H9 (cell line): ENCODE measurements at regions not wholly inside any gene's neighbourhood (a gene's known extent, or its start where the extent isn't known, plus 50 kb on each side); places are given as distances from the start of the nearest gene placed in this dataset.
A peak's percentile ranks its signal among the peaks of the same experiment; 100 is the strongest.

Source experiments
- DNase-seq: peaks from one replicate; pipeline ENCODE4 v3.0.0-alpha.2; 2017
- H2AFZ ChIP-seq: one replicate; pipeline ENCODE4 v1.6.1; 2013; ENCODE audit warnings: mild to moderate bottlenecking, low read length, control low read depth, moderate library complexity
- H2AK5ac ChIP-seq: 2 replicates; pipeline ENCODE4 v1.6.1; 2013; ENCODE audit warnings: low read length, control low read depth, mixed read lengths; ENCODE audit not compliant: insufficient read length
- H2BK120ac ChIP-seq: one replicate; pipeline ENCODE4 v1.6.1; 2013; ENCODE audit warnings: low read depth, mild to moderate bottlenecking, low read length, control low read depth, inconsistent platforms; ENCODE audit not compliant: poor library complexity, severe bottlenecking
- H2BK12ac ChIP-seq: 2 replicates; pipeline ENCODE4 v1.6.1; 2013; ENCODE audit warnings: low read length, control low read depth, mixed read lengths, low read depth; ENCODE audit not compliant: insufficient read length
- H2BK15ac ChIP-seq: 2 replicates; pipeline ENCODE4 v1.6.1; 2013; ENCODE audit warnings: low read depth, low read length, control low read depth
- H2BK20ac ChIP-seq: one replicate; pipeline ENCODE4 v1.6.1; 2013; ENCODE audit warnings: low read depth, mild to moderate bottlenecking, low read length, control low read depth, inconsistent platforms; ENCODE audit not compliant: poor library complexity, severe bottlenecking
- H2BK5ac ChIP-seq: 2 replicates; pipeline ENCODE4 v1.6.1; 2013; ENCODE audit warnings: low read length, control low read depth, mixed read lengths; ENCODE audit not compliant: insufficient read length
- H3K14ac ChIP-seq: 2 replicates; pipeline ENCODE4 v1.6.1; 2013; ENCODE audit warnings: low read length, control low read depth; ENCODE audit not compliant: insufficient read depth
- H3K18ac ChIP-seq: 2 replicates; pipeline ENCODE4 v1.6.1; 2013; ENCODE audit warnings: low read depth, mild to moderate bottlenecking, mixed read lengths, low read length, control low read depth; ENCODE audit not compliant: insufficient read length
- H3K23ac ChIP-seq: 2 replicates; pipeline ENCODE4 v1.6.1; 2013; ENCODE audit warnings: low read length, control low read depth, mixed read lengths, low read depth; ENCODE audit not compliant: insufficient read length
- H3K23me2 ChIP-seq: 2 replicates; pipeline ENCODE4 v1.6.1; 2013; ENCODE audit warnings: low read depth, mild to moderate bottlenecking, mixed read lengths, low read length, control low read depth; ENCODE audit not compliant: insufficient read length, poor library complexity, severe bottlenecking
- H3K27ac ChIP-seq: 2 replicates; pipeline ENCODE4 v1.5.1; 2013; ENCODE audit warnings: low read length, control low read depth, mixed read lengths, low read depth; ENCODE audit not compliant: insufficient read length
- H3K27me3 ChIP-seq: 2 replicates; pipeline ENCODE4 v1.6.1; 2013; ENCODE audit warnings: low read length, control low read depth, inconsistent platforms; ENCODE audit not compliant: insufficient read depth
- H3K4ac ChIP-seq: 2 replicates; pipeline ENCODE4 v1.6.1; 2013; ENCODE audit warnings: low read depth, mild to moderate bottlenecking, control low read depth, inconsistent platforms, low read length, moderate library complexity
- H3K4me1 ChIP-seq: 2 replicates; pipeline ENCODE4 v1.6.1; 2013; ENCODE audit warnings: low read length, control low read depth, inconsistent platforms; ENCODE audit not compliant: insufficient read depth
- H3K4me2 ChIP-seq: 2 replicates; pipeline ENCODE4 v1.6.1; 2013; ENCODE audit warnings: low read length, control low read depth, mixed read lengths; ENCODE audit not compliant: insufficient read length, insufficient read depth
- H3K56ac ChIP-seq: 2 replicates; pipeline ENCODE4 v1.6.1; 2013; ENCODE audit warnings: low read depth, mild to moderate bottlenecking, mixed read lengths, low read length, control low read depth; ENCODE audit not compliant: insufficient read length
- H3K79me1 ChIP-seq: 2 replicates; pipeline ENCODE4 v1.6.1; 2013; ENCODE audit warnings: low read depth, mild to moderate bottlenecking, moderate library complexity, low read length, control low read depth, inconsistent platforms; ENCODE audit not compliant: insufficient read depth, poor library complexity, severe bottlenecking
- H3K79me2 ChIP-seq: 2 replicates; pipeline ENCODE4 v1.6.1; 2013; ENCODE audit warnings: low read length, control low read depth, inconsistent platforms; ENCODE audit not compliant: insufficient read depth
- H3K9ac ChIP-seq: 2 replicates; pipeline ENCODE4 v1.6.1; 2013; ENCODE audit warnings: low read length, control low read depth, mixed read lengths; ENCODE audit not compliant: insufficient read length; ENCODE audit errors: extremely low read depth
- H3K9me3 ChIP-seq: one replicate; pipeline ENCODE4 v1.6.1; 2013; ENCODE audit warnings: low read depth, low read length, inconsistent platforms; ENCODE audit not compliant: control insufficient read depth
- H3T11ph ChIP-seq: one replicate; pipeline ENCODE4 v1.6.1; 2013; ENCODE audit warnings: mild to moderate bottlenecking, low read length, control low read depth, inconsistent platforms
- H4K20me1 ChIP-seq: one replicate; pipeline ENCODE4 v1.6.1; 2013; ENCODE audit not compliant: control insufficient read depth, insufficient read length, insufficient read depth
- H4K5ac ChIP-seq: 2 replicates; pipeline ENCODE4 v1.6.1; 2013; ENCODE audit warnings: low read depth, mild to moderate bottlenecking, mixed read lengths, low read length, control low read depth; ENCODE audit not compliant: insufficient read length
- H4K8ac ChIP-seq: replicated peaks from 2 replicates; pipeline ENCODE4 v1.6.1; 2013; ENCODE audit warnings: low read length, control low read depth, mixed read lengths, low read depth; ENCODE audit not compliant: insufficient read length
- H4K91ac ChIP-seq: 2 replicates; pipeline ENCODE4 v1.6.1; 2013; ENCODE audit warnings: low read depth, mild to moderate bottlenecking, moderate library complexity, mixed read lengths, low read length, control low read depth; ENCODE audit not compliant: insufficient read length
- H3K27ac Mint-ChIP-seq, 3 experiments: 2 replicates in 2 of 3; 3 replicates in 1 of 3; pipeline ENCODE4 v1.8.0; 2020 to 2021; ENCODE audit warnings: mixed read lengths in 3 of 3, mild to moderate bottlenecking in 1 of 3, moderate library complexity in 1 of 3
- H3K27me3 Mint-ChIP-seq: 2 replicates; pipeline ENCODE4 v1.8.0; 2021; ENCODE audit warnings: low read depth, mild to moderate bottlenecking, moderate library complexity, mixed read lengths
- H3K36me3 Mint-ChIP-seq, 3 experiments: 2 replicates in 2 of 3; 3 replicates in 1 of 3; pipeline ENCODE4 v1.8.0; 2020 to 2021; ENCODE audit warnings: low read depth in 3 of 3, mixed read lengths in 3 of 3; ENCODE audit not compliant: insufficient read depth in 1 of 3
- H3K4me1 Mint-ChIP-seq, 2 experiments: 2 replicates each; pipeline ENCODE4 v1.8.0; 2020; ENCODE audit warnings: mixed read lengths in 2 of 2
- H3K4me3 Mint-ChIP-seq, 2 experiments: 2 replicates in 1 of 2; 3 replicates in 1 of 2; pipeline ENCODE4 v1.8.0; 2020 to 2021; ENCODE audit warnings: mild to moderate bottlenecking in 2 of 2, mixed read lengths in 2 of 2, moderate library complexity in 1 of 2
- H3K9me3 Mint-ChIP-seq, 2 experiments: 2 replicates in 1 of 2; 3 replicates in 1 of 2; pipeline ENCODE4 v1.8.0; 2020; ENCODE audit warnings: mild to moderate bottlenecking in 2 of 2, mixed read lengths in 2 of 2, moderate library complexity in 1 of 2
- CTCF ChIP-seq: fragments of 200-600 bp; sonication (generic); conservative IDR thresholded peaks from 3 replicates; pipeline ENCODE4 v1.8.0; 2021; ENCODE audit warnings: antibody characterized with exemption, mild to moderate bottlenecking
- WGBS: extraction: QIAGEN DNeasy Blood & Tissue Kit; methylation state at CpG from one replicate; pipeline ENCODE4 v1.1.7; 2013; ENCODE audit warnings: missing lambda C conversion rate, low lambda C conversion rate, mixed read lengths; ENCODE audit not compliant: insufficient read length; ENCODE audit errors: extremely low coverage; 5-methylcytosine and 5-hydroxymethylcytosine counted together

GRCh38 chr5:96087939-96088338, 126.3 kb upstream of the ELL2 start:
- Histone ChIP-seq H2BK5ac (no peak overlapping the region), H3K18ac (no peak overlapping the region), H3K79me2 (no peaks in the 10 kb centered on the region), H3K4ac (no peak overlapping the region), H3T11ph (no peak overlapping the region), H3K23me2 (no peaks in the 10 kb centered on the region), H3K23ac (no peak overlapping the region), H3K27me3 (no peaks in the 10 kb centered on the region), H3K79me1 (no peaks in the 10 kb centered on the region), H4K20me1 (no peaks in the 10 kb centered on the region), H3K27ac (no peak overlapping the region), H3K4me1 (peaks cover 15% of the 10 kb centered on the region; the same call in 1 of the 2 replicates), H2BK15ac (no peak overlapping the region), H3K9me3 (no peaks in the 10 kb centered on the region), H3K4me2 (no peak overlapping the region), H2BK20ac (no peak overlapping the region), H2BK12ac (no peak overlapping the region), H2AK5ac (no peak overlapping the region), H3K56ac (no peak overlapping the region), H2BK120ac (no peak overlapping the region), H3K14ac (no peak overlapping the region), H3K9ac (no peak overlapping the region), H4K8ac (no peak overlapping the region), H4K91ac (no peak overlapping the region), H4K5ac (no peak overlapping the region), H2AFZ (no peak overlapping the region)
- no peaks in the 10 kb centered on the region for H3K27me3 Mint-ChIP-seq
- TF ChIP-seq CTCF: no peak
- H3K4me1 Mint-ChIP-seq: peaks cover 48 to 50% of the 10 kb centered on the region in 2 experiments
- H3K4me3 Mint-ChIP-seq: no peak overlapping the region
- no CpG with 5 or more reads among the region's 3 CpGs for WGBS
- no peak for DNase-seq
- H3K36me3 Mint-ChIP-seq: peaks cover 3 to 4% (median 3%) of the 10 kb centered on the region in 3 experiments; a peak in 4 of 7 replicates
- H3K27ac Mint-ChIP-seq: peak overlapping the region in 1 of 3 experiments; percentile 65; a peak in 2 of 7 replicates
- peaks cover 0 to 3% of the 10 kb centered on the region in 2 experiments; a peak in 3 of 5 replicates for H3K9me3 Mint-ChIP-seq
